Bronchial epithelial cell (primary cell): ENCODE measurements at regions not wholly inside any gene's neighbourhood (a gene's known extent, or its start where the extent isn't known, plus 50 kb on each side); places are given as distances from the start of the nearest gene placed in this dataset.
A peak's percentile ranks its signal among the peaks of the same experiment; 100 is the strongest.

Experiments used
- DNase-seq: peaks from one replicate; pipeline ENCODE4 v3.0.0-alpha.2; 2010; ENCODE audit warnings: low read depth
- FAIRE-seq: peaks from 2 replicates; lab custom pipeline; 2011; peaks lifted over from hg19 to GRCh38; lab: Jason Lieb, UNC
- H3K27me3 ChIP-seq: 2 replicates; pipeline ENCODE4 v1.5.1; 2011; ENCODE audit warnings: low read length; ENCODE audit not compliant: control insufficient read depth, insufficient read depth
- H3K36me3 ChIP-seq: 2 replicates; pipeline ENCODE4 v1.5.1; 2011; ENCODE audit warnings: low read length; ENCODE audit not compliant: control insufficient read depth, insufficient read depth
- H3K4me3 ChIP-seq: 2 replicates; pipeline ENCODE4 v1.5.1; 2011; ENCODE audit warnings: mild to moderate bottlenecking, low read depth, low read length, control low read depth
- CTCF ChIP-seq: IDR thresholded peaks from 2 replicates; pipeline ENCODE4 v1.5.1; 2011; ENCODE audit warnings: mild to moderate bottlenecking, moderate library complexity, low read length, control low read depth, inconsistent platforms; ENCODE audit not compliant: insufficient read depth, severe bottlenecking

GRCh38 chr2:42958741-42959233 is 166.4 kb upstream of the HAAO start:
- Histone ChIP-seq H3K36me3 (no peaks in the 10 kb centered on the region), H3K4me3 (no peak overlapping the region), H3K27me3 (no peaks in the 10 kb centered on the region)
- FAIRE-seq (no peak), DNase-seq (no peak)
- TF ChIP-seq CTCF = no peak

GRCh38 chr2:42957861-42958301 is 165.5 kb upstream of the HAAO start:
- DNase-seq (no peak), FAIRE-seq (peak; percentile 18)
- Histone ChIP-seq H3K36me3 (no peaks in the 10 kb centered on the region), H3K27me3 (no peaks in the 10 kb centered on the region), H3K4me3 (no peak overlapping the region)
- TF ChIP-seq CTCF = no peak

GRCh38 chr2:42957109-42957860 is 164.9 kb upstream of the HAAO start:
- no peak for TF ChIP-seq CTCF
- Histone ChIP-seq H3K27me3 (no peaks in the 10 kb centered on the region), H3K4me3 (no peak overlapping the region), H3K36me3 (no peaks in the 10 kb centered on the region)
- FAIRE-seq = no peak
- peak; percentile 94 for DNase-seq

GRCh38 chr2:42954227-42954962 is 162.0 kb upstream of the HAAO start:
- FAIRE-seq (no peak), DNase-seq (no peak)
- no peaks in the 10 kb centered on the region for H3K27me3 ChIP-seq
- TF ChIP-seq CTCF = no peak
- H3K4me3 ChIP-seq = no peak overlapping the region
- no peaks in the 10 kb centered on the region for H3K36me3 ChIP-seq

GRCh38 chr2:42953216-42953615 is 160.8 kb upstream of the HAAO start:
- H3K4me3 ChIP-seq = no peak overlapping the region
- TF ChIP-seq CTCF = no peak
- H3K36me3 ChIP-seq = no peaks in the 10 kb centered on the region
- no peak for FAIRE-seq
- no peak for DNase-seq
- no peaks in the 10 kb centered on the region for H3K27me3 ChIP-seq
